ENCODE measurements at regions not wholly inside any gene's neighbourhood (a gene's known extent, or its start where the extent isn't known, plus 50 kb on each side); places are given as distances from the start of the nearest gene placed in this dataset.
"Not testable (repeated sequence)": the region's sequence is repeated elsewhere in the genome, so short reads cannot be mapped to it uniquely, and the experiment has no call there.

GRCh38 chr5:71930554-71930953 is 176.7 kb upstream of the MAP1B start:
- not testable (repeated sequence) for TF ChIP-seq CTCF (conservative IDR thresholded peaks at IDR 0.05; ENCODE audit: low read length); EZH2phosphoT487 (IDR thresholded peaks at IDR 0.05; ENCODE audit: borderline replicate concordance)

Data from Loucy (cell line).